GM18520 (cell line): ENCODE measurements at regions not wholly inside any gene's neighbourhood (a gene's known extent, or its start where the extent isn't known, plus 50 kb on each side); places are given as distances from the start of the nearest gene placed in this dataset.

ENCODE experiments used
- ATAC-seq: cut with Tn5 transposase; IDR thresholded peaks from one replicate; pipeline ENCODE4 v1.9.1; 2021; ENCODE audit not compliant: unreplicated experiment

GRCh38 chr3:18835021-18835420, 313.3 kb upstream of the KCNH8 start:
- ATAC-seq = no peak

GRCh38 chr3:18830087-18830486, 318.2 kb upstream of the KCNH8 start:
- ATAC-seq = no peak

GRCh38 chr3:18828637-18829036, 319.7 kb upstream of the KCNH8 start:
- no peak for ATAC-seq

GRCh38 chr3:18827664-18828063, 320.6 kb upstream of the KCNH8 start:
- no peak for ATAC-seq

GRCh38 chr3:18825665-18826064, 322.6 kb upstream of the KCNH8 start:
- ATAC-seq = no peak

- no peak for ATAC-seq
These were observed 335.0 kb upstream of the KCNH8 start for GRCh38 chr3:18813300-18813699.

- ATAC-seq = no peak
These were observed 336.0 kb upstream of the KCNH8 start for GRCh38 chr3:18812316-18812715.

GRCh38 chr3:18810306-18810661, 338.0 kb upstream of the KCNH8 start:
- no peak for ATAC-seq

GRCh38 chr3:18809640-18810305, 338.5 kb upstream of the KCNH8 start:
- no peak for ATAC-seq

- ATAC-seq = no peak
These were observed 339.9 kb upstream of the KCNH8 start for GRCh38 chr3:18808429-18808828.

- ATAC-seq = no peak
These were observed 340.7 kb upstream of the KCNH8 start for GRCh38 chr3:18807593-18807992.

- ATAC-seq = no peak
These were observed 341.7 kb upstream of the KCNH8 start for GRCh38 chr3:18806633-18807032.

- no peak for ATAC-seq
These were observed 350.9 kb upstream of the KCNH8 start for GRCh38 chr3:18797378-18797777.

GRCh38 chr3:18795078-18795477, 353.2 kb upstream of the KCNH8 start:
- ATAC-seq = no peak

- no peak for ATAC-seq
These were observed 356.6 kb upstream of the KCNH8 start for GRCh38 chr3:18791752-18792151.

- no peak for ATAC-seq
These were observed 357.1 kb upstream of the KCNH8 start for GRCh38 chr3:18791182-18791581.

- no peak for ATAC-seq
These were observed 357.9 kb upstream of the KCNH8 start for GRCh38 chr3:18790384-18790783.

GRCh38 chr3:18789734-18790133, 358.6 kb upstream of the KCNH8 start:
- no peak for ATAC-seq

GRCh38 chr3:18787441-18787840, 360.9 kb upstream of the KCNH8 start:
- ATAC-seq = no peak

GRCh38 chr3:18786650-18787323, 361.5 kb upstream of the KCNH8 start:
- no peak for ATAC-seq

GRCh38 chr3:18782191-18782590, 357.1 kb upstream of the SATB1 start:
- no peak for ATAC-seq

GRCh38 chr3:18780959-18781358, 355.8 kb upstream of the SATB1 start:
- ATAC-seq = no peak

GRCh38 chr3:18779704-18780103, 354.6 kb upstream of the SATB1 start:
- no peak for ATAC-seq
